Lower leg skin (tissue), 4 donors: ENCODE measurements at regions not wholly inside any gene's neighbourhood (a gene's known extent, or its start where the extent isn't known, plus 50 kb on each side); places are given as distances from the start of the nearest gene placed in this dataset.

Experiments used
- DNase-seq, 2 donors: peaks; one replicate each; pipeline ENCODE4 v3.0.0-alpha.2; 2019; ENCODE audit warnings: low spot score in 2 of 2
- H3K4me3 ChIP-seq: fragments of 200-600 bp; sonication (generic); 2 replicates; pipeline ENCODE4 v1.5.1; 2017; ENCODE audit warnings: mild to moderate bottlenecking, low read depth; ENCODE audit not compliant: poor library complexity, severe bottlenecking
- CTCF ChIP-seq, 3 donors: fragments of 450-650 bp; IDR thresholded peaks; one replicate each; pipeline ENCODE4 v1.5.1; 2016; ENCODE audit warnings: antibody characterized with exemption in 3 of 3, mild to moderate bottlenecking in 3 of 3, moderate library complexity in 2 of 3
- POLR2A ChIP-seq, 2 donors: fragments of 450-650 bp; IDR thresholded peaks; one replicate each; pipeline ENCODE4 v1.6.1; 2016 to 2017; ENCODE audit warnings: antibody characterized with exemption in 2 of 2, mild to moderate bottlenecking in 1 of 2, moderate library complexity in 1 of 2
- whole genome bisulfite sequencing, 2 donors: methylation state at CpG; one replicate each; pipeline ENCODE4 v1.1.5; 2018; 5-methylcytosine and 5-hydroxymethylcytosine counted together
- intact Hi-C: fragments of 100-400 bp; cut with DNase I; formaldehyde crosslinking; loops from one replicate; pipeline ENCODE4 v1.15.0; 2023; ENCODE audit warnings: low total_unique reads

GRCh38 chr5:99081711-99082110 lies 152.9 kb upstream of the CHD1 start:
- no peak overlapping the region for H3K4me3 ChIP-seq
- WGBS, 2 donors, result 79% methylated on average over 2 of the region's 2 CpGs
- intact Hi-C loops, result no loop called here
- TF ChIP-seq POLR2A (IDR thresholded peaks at IDR 0.05), result no peak
- no peak for TF ChIP-seq CTCF (IDR thresholded peaks at IDR 0.05)
- DNase-seq, result no peak

GRCh38 chr5:99076723-99077640 lies 148.2 kb upstream of the CHD1 start:
- no peak overlapping the region for H3K4me3 ChIP-seq
- DNase-seq, result no peak
- intact Hi-C loops, result no loop called here
- TF ChIP-seq CTCF (IDR thresholded peaks at IDR 0.05) (no peak), POLR2A (IDR thresholded peaks at IDR 0.05) (no peak)
- 90 to 93% methylated on average over 4 of the region's 4 CpGs for WGBS, 2 donors

GRCh38 chr5:99072846-99073245 lies 144.0 kb upstream of the CHD1 start:
- intact Hi-C loops, result no loop called here
- no peak for DNase-seq

GRCh38 chr5:99070822-99071221 lies 142.0 kb upstream of the CHD1 start:
- intact Hi-C loops, result no loop called here
- TF ChIP-seq CTCF (IDR thresholded peaks at IDR 0.05) (no peak), POLR2A (IDR thresholded peaks at IDR 0.05) (no peak)
- 64 to 68% methylated on average over 2 of the region's 2 CpGs for WGBS, 2 donors
- DNase-seq, result no peak
- H3K4me3 ChIP-seq, result no peak overlapping the region

More at GRCh38 chr5:99072846-99073245, 144.0 kb upstream of the CHD1 start:
- no peak for TF ChIP-seq POLR2A (IDR thresholded peaks at IDR 0.05)
- TF ChIP-seq CTCF (IDR thresholded peaks at IDR 0.05), result no peak
- no peak overlapping the region for H3K4me3 ChIP-seq
- WGBS, 2 donors, result 86 to 96% methylated on average over 1 of the region's 1 CpG

- intact Hi-C loops, result no loop called here
- no peak for DNase-seq
- TF ChIP-seq POLR2A (IDR thresholded peaks at IDR 0.05), result no peak
- H3K4me3 ChIP-seq, result no peak overlapping the region
- 75 to 80% methylated on average over 4 of the region's 4 CpGs for WGBS, 2 donors
These were observed 141.6 kb upstream of the CHD1 start for GRCh38 chr5:99070362-99070761.

- H3K4me3 ChIP-seq, result no peak overlapping the region
- DNase-seq, result no peak
- intact Hi-C loops, result loop anchor here (10.0 kb wide), 1 partner anchor 164 kb away; no protein-coding TSS in a partner anchor
- no peak for TF ChIP-seq CTCF (IDR thresholded peaks at IDR 0.05)
- TF ChIP-seq POLR2A (IDR thresholded peaks at IDR 0.05), result no peak
- WGBS, 2 donors, result 90 to 97% methylated on average over 5 of the region's 5 CpGs
These were observed 140.3 kb upstream of the CHD1 start for GRCh38 chr5:99068944-99069650.
